ENCODE measurements at regions not wholly inside any gene's neighbourhood (a gene's known extent, or its start where the extent isn't known, plus 50 kb on each side); places are given as distances from the start of the nearest gene placed in this dataset.
"Not testable (repeated sequence)": the region's sequence is repeated elsewhere in the genome, so short reads cannot be mapped to it uniquely, and the experiment has no call there.

DNA sequence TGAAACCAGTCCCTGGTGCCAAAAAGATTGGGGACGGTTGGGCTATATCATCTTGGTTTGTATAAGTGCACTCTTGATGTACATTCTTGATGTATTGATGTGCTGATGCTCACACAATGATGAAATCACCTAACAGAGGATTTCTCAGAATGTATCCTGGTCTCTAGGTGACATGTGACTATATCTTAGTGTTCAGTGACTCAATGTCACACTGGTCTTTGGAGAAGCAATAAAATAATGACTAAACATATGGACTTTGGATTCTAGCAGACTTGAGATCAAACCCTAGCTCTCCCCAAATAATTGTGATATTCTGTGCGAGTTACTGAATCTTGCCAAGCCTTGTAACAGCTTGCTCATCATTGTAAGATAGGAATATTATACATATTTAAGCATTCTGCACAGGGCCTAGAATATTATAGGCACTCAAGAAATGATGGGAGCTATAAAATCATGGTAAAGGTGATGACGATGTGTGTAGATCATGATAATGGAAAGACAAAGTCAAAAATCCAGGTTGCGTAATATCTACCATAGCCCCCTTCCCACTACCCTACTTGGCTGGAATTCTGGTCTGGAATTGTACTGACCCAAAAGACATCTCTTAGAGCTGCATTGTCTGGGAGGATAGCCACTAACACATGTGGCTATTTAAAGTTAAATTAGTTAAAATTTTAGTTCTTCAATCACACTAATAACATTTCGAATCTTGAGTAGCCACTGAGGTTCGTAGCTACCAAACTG is 117.6 kb upstream of the PWP1 start:
- no peak for DNase-seq

DNA sequence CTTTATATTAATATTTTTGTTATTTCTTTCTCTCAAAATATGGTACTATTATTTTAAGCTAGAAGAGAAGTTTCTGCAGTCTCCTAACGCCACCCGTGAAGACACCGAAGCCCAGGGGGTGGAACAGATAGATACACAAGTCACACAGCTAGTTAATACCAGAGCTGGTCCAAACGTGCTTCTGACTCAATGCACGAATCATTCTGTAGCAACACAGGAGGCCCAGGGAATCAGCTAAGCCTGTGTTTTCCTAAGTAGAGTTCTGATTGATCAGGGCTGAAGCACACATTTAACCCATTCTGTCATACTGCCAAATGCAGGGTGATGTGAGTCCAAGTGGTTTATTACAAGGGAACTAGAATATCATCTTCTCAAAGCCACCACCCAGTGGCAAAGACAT is 116.9 kb upstream of the PWP1 start:
- no peak for DNase-seq

DNA sequence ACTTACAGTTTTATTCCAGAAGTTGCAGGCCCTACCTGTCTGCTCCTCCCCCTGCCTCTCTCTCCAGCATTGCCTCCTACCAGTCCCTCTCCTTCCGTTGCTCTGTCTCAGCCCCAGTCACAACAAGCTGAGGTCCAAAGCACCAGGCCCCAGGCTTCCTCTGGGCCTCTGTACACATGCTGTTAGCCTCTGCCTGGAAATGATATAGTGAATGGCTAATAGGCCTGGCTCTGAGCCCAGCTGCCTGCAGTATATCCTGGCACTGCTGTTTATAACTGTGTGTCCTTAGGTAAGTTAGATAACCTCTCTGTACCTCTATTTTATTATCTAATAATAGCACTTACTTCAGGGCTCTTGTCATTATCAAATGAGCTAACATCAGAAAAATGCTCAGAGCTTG is 114.9 kb upstream of the PWP1 start:
- no peak for DNase-seq

DNA sequence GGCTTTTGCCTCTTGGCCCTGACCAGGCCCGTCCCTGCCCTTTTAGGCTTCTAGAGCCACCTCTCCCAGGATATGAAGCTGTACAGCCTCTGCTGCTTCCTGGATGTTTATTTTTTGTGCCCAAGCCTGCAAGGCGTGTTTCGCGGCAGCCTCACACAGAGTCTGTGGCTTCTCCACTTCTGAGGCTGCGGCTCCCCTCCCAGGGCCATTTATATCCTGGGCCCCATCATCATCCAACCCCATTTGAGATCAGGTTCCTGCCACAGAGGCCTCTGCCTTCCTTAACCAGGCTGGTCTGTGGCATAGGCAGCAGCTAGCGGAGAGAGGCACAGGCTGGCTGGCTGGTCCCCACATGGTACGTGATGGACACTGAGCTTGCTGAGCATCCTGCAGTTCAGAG is 114.1 kb upstream of the PWP1 start:
- DNase-seq: no peak

DNA sequence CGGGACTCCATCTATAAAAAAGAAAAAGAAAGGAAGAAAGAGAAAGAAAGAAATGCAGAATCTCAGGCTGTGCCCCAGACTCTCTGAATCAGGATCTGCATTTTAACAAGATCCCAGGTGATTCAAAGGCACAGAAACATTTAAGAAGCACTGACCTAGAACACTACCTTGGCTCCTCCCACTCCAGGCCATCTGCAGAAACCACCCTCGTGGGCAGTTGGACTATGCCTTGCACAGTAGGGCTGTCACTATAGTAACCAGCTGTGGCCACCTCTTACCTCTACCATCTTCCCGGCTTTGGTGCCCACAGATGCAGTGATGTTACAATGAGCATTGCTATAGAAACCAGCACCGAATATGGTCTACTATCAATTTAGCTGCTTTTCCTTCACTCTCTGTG is 110.9 kb upstream of the PWP1 start:
- DNase-seq: no peak

DNA sequence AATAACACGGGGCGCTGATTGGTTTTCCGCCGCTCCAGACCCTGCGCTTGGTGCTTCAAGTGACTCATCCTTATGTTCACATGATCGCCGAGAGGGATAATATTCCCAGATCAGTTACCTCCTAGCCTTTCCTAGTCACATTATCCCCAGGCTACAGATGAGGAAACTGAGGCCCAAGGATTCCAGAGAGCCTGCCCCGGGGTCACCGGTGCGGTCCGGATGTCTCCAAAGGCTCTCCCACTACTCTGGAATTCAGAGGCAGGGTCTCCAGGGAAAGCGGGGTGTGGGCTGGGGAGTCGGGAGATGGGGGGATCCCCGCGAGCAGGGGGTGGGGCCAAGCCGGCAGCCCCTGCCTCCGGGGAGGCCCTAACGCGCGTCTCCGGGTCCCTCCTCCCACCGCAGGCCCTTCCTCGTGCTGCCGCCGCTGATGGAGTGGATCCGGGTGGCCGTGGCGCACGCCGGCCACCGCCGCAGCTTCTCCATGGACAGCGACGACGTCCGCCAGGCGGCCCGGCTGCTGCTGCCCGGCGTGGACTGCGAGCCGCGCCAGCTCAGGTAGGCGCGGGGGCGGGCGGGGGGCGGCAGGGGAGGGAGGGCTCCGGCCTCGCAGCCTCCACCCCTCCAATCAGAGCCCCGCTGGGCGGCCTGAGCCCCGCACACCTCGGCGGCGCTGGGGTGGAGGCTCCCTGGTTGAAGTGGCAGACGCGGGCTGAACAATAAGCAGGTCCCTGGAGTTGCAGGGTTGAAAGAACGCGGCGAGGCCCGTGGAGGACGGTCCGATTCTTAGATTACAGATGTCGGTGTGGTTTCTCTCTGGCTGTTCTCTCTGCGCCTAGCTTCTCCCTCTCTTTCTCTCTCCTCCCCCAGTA is 104.6 kb upstream of the PWP1 start:
- DNase-seq: no peak

DNA sequence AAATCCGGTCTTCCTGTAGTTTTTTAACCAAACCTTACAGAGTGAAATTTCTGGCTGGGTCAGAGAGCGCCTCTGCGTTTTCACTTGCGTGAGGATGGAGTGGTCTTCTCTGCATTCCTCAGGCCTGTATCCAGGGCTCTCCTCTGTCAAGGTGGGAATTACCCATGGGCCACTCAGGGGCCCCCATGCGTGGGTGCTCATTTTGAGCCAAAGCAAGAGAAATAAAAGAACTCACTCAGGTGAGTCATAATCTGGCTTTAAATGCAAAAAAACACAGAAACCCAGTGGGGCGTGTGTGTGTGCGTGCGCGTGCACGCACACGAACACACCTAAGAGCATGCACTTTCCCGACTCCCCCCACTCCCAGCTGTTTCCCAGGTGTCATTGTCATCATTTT is 104.0 kb upstream of the PWP1 start:
- DNase-seq: no peak

DNA sequence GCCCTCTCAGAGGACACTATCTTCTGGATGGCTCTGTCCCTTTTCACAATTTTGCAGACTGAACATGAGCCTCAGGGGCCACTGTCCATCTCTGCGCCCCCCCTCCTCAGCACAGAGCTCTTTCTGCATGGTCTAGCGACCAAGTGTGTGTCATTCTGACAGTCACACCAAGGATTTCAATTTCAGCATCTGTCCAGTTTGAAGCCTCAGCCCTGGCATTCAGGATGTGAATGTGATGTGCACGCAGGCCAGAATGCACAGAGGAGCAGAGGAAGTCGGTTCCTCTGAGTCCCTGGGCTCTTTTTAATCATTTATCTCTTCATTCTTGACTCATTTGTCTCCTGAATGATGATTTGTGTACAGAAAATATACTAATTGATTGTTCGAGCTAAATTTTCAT is 102.0 kb upstream of the PWP1 start:
- DNase-seq: no peak

DNA sequence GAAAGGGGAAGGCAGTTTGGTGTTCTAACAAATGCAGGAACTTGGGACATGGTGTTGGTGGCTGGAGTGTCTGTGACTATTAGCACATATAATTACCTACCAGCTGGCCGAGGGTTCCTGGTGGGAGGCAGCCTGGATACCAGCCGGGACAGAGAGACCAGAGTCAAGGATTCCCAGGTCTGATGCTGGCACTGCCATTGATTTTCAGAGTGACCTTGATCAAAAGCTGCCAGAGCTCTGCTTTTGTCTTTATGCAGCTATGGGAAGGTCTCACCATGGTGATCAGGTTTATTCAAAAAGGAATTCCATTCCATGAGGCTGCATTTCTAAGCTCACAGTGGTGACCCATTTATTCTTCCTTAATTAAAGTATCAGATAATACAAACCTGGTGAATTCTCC is 101.0 kb upstream of the PWP1 start:
- no peak for DNase-seq

DNA sequence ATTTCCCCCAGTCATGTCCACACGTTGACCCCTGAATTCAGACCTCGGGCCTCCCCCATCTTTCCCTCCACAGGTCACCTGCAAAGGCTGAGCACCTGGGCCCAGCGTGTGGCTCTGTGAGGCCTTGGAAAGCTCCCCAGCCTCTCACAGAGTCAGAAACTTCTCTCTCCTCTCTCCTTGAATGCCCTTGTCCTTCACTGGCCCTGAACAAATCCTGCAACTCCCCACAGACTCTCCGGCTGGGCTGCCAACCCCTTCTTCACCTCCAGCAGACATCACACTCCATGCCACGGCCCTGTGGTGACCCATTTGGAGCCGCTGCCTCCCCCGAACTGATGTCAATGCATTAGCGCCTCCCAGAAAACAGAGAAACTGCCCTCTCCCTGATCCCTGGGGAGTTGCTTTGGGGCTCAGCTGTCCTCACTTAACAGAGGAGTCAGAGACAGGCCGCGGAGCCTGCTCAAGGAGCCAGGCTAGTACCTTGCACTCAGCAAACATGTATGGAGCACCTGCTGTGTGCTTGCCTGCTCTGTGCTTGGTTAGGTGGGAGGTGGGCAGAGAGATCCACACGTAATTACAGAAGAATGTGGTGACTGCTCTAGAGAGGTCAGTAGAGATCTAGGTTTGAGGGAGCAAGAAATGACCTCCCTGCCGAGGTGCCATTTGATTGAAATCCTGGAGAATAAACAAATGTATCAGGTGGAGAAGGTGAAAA is 99.2 kb upstream of the PWP1 start:
- no peak for DNase-seq

DNA sequence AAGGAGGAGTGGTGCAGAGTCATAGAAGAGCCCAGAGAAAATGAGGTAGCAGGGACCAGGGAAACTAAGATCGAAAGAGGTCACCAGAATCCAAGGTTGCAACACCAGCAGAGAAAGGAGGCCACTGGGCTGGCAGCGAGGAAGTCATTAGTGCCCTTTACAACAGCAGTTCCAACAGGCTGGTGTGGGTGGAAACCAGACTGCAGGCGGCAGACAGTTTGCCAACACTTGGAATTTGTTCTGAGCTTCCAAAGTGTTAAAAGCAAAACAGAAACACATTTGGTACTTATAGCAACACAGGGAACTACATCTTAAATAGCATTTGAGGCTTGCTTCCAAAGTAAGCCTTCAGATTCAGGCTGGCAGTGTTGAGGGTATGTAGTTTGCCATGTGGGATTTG is 95.2 kb upstream of the PWP1 start:
- DNase-seq: no peak

DNA sequence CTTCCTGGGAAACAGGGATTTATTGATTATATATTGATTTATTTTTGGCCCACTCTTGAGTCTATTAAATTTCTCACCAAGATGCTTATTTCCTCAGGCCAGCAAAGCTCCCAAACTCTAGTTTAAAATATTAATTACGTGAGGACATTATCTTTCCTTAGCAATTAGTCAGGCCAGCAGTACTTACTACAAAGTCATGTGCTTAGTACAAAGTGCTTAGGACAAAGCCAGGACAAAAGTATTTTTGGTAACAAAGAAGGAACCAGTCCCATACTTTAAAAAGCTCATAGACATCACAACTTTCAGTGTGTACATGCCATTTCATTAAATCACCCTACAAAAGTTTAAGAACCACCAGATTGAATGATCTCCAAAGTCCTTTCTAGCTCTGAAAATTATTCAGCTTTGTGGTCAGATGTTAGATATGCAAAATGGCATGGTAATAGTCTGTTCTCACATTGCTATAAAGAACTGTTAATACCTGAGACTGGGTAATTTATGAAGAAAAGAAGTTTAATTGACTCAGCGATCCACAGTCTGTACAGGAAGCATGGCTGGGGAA is 94.7 kb upstream of the PWP1 start:
- no peak for DNase-seq

DNA sequence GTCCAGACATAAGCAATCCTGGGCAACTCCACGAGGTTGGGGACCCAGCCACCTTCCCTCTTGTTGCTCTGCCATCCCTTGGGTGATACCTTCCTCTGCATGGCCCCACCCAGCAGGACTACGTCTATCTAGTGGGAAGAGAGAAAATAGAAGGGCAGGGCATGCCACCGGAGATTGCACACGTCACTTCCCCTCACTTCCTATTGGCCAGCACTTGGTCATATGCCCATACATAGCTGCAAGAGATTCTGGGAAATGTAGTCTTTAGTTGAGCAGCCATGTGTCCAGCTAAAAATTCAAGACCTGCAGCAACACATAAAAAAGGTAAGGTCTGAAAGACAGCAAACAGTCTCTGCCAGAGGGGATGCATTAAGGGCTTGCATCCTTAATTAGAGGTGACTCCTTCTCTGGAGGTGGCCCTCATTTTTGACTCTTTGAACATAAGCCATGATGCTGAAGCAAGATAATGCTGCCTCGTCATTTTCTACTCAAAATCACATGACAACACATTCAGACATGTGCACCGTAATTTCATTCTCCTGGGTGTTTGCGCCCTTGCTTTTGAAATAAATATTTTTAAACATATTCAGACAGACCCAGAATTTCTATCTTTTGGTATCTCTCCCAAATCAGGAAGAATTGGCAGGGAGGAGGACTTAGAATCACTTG is 91.8 kb upstream of the PWP1 start:
- peak; percentile 54 for DNase-seq

DNA sequence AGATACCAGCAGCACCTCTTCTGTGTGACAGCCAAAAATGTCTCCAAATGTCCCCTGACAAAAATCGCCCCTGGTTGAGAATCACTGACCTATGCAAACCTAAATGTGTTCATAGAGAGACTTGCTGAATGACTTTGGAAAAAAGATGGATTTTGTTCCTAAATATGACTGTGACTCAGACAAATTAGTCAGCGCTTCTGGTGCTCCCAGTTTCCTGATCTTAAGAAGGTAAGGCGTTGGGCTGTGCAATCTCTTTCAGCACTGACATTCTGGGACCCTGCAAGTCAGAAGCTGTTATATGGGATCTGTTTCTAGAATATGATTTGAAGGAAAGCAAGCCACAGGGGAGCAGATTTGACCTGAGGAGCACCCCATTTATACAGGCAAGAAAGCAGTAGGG is 90.6 kb upstream of the PWP1 start:
- DNase-seq: no peak

DNA sequence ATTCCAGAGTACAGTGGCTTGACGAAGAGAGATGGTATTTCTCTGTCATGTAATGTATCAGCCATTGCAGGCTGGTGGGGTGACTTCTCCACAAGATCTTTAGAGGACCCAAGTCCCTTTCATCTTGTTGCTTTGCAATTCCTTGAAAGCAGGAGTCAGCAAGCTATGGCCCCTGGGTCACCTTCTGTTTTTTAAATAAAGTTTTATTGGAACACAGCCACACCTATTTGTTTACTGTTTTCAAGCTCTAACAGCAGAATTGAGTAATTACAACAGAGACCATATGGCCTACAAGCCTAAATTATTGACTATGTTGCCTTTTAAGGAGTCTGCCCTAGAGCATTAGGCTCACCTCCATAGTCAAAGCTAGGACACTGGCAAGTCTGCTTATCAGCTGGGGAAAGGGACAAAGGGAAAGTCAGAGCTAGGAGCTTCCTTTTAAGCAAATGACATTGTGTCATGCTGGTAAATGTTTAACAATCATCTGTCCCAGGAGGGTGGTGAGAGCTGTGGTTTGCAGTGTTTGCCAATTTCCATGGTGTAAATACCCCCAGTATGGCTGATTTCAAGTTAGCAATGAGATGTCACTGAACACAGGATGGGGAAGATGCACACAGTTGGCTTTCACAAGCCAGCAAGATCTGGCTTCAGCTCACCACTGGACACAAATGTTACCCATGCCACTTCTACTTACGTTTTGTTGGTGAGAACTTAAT is 87.7 kb upstream of the PWP1 start:
- DNase-seq: no peak

DNA sequence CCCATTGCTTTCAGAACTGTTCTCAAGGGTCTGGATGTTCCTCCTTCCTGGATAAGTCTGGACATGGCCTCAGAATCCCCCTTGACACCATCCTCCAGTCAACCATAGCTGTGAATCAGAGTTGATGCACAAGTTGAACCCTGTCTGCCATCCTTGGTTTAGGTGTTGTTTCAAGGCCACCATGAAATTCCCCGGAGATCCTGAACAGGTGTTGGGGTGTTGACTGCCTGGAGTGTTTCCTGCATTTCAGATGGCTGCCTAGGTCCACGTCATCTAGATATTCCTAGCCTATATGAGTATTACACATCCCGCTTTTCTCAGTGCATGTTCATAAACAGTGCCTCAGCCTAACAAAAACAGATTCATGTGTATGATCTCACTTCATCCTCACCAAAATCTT is 86.7 kb upstream of the PWP1 start:
- DNase-seq: no peak

DNA sequence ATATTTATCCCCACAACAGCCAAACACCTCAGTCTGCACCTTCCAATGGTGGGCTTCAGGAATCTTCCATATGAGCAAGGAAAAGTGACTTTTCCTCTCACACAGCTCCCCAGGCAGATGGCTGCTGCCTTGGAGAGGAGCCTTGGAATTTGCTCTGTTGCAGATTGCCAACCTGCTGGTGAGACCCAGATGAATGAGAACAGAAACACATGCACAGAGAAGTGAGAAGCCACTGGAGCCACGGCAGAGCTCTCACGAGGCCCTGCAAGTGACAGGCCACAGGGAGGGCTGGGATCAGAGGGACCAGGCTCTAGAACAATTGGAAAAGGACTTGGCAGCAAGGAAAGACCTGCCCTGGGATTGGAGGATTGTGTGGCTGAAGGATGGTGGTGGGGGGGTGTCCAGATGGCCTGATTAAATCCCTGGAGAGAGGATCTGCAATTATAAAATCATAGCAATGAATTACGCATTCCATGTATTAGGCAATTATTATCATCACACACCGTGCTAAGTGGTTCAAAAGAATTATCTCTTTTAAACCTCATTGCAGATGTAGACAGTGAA is 84.9 kb upstream of the PWP1 start:
- no peak for DNase-seq

DNA sequence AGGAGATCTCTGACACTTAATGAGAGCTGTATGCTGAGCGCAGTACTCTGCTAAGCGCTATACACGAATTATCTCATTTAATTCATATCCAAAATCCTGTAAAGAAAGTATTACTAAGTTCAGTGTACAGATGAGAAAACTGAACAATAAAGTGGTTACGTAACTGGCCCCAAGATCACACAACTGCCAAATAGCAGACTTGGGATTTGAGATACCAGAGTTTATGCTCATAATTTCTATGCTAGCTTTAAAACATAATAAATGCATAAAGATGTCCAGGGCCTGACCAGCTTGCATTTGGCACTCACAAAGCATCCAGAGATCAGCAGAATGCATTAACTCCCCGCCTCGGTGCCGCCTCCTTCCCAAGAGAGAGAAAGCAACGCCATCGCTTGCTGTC is 83.2 kb upstream of the PWP1 start:
- DNase-seq: no peak

DNA sequence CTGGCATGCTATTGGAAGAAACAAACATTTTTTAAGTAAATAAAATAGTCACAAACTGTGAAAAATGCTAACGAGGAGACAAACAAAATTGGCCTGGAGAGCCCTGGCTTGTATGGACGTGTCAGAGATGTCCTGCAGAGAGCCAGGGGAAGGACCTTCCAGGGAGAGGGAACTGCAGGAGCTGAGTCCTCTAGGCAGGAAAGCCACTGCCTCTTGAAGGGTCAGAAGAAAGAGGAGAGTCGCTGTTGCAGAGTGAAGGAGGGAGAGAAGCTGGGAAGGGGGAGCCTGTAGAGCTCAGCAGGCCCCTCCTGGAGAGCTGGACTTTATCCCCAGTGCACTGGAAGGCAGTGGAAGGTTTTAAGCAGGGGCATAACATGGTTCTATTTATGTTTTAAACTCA is 80.3 kb upstream of the PWP1 start:
- DNase-seq: no peak

DNA sequence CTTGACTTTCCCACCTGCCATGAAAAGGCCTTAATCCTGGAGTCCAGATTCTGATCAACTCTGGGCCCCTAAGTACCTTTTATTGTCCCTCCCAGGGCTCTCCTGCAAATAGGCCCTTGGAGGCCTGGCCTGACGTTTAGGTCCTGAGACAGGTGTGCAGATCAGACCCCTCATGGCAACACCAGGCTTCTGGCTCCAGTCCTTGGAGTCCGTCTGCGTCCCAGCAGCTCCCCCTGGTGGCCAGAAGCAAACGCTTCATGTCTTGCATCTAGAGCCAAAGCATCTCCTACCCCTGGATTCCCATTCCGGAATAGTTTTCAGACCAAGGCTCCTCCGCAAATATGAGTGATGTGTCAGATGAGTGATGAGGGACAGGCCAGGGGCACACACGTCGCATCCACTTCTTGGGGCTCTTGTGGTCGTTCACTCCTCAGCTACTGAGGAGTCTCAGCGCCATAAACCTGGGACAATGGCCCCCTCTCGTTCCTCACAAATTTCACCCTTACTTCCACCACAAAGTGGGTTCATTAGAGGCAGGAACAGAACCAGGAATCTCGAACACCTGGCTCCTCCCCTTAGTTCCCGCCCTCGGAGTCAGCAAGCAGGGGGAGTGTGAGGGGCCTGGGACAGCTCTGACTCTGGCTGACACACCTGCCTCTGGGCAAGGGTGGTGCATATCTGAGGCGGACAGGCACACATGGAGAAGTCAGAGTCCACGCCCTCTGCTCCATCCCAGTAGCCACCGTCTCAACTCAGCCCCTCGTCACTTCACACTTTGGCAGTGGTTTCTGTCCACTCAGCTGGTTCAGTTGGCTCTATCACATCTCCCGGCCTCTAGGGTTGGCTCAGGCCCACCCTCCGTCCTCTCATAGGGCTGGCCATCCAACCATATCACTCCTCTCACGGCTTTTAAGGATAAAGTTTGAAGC is 77.9 kb upstream of the PWP1 start:
- peak; percentile 76 for DNase-seq

DNA sequence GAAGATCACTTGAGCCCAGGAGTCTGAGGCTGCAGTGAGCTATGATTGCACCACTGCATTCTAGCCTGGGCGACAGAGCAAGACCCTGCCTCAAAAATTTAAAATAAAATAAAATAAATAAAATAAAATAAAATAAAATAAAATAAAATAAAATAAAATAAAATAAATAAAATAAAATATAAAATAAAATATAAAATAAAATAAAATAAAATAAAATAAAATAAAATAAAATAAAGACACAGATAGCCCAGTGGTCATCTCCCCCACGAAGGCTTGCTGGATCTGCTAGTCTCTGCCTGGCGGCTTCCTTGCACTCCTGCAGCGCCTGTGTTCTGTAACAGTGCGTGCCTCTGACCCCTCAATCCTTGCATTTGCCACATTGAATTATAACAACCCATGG is 76.8 kb upstream of the PWP1 start:
- DNase-seq: not testable (repeated sequence)

Measured in OCI-M1 (cell line).